HG03103 (cell line): ENCODE measurements at regions not wholly inside any gene's neighbourhood (a gene's known extent, or its start where the extent isn't known, plus 50 kb on each side); places are given as distances from the start of the nearest gene placed in this dataset.

Source experiments
- ATAC-seq: cut with Tn5 transposase; IDR thresholded peaks from one replicate; pipeline ENCODE4 v1.9.1; 2021; ENCODE audit warnings: low read depth; ENCODE audit not compliant: unreplicated experiment

DNA sequence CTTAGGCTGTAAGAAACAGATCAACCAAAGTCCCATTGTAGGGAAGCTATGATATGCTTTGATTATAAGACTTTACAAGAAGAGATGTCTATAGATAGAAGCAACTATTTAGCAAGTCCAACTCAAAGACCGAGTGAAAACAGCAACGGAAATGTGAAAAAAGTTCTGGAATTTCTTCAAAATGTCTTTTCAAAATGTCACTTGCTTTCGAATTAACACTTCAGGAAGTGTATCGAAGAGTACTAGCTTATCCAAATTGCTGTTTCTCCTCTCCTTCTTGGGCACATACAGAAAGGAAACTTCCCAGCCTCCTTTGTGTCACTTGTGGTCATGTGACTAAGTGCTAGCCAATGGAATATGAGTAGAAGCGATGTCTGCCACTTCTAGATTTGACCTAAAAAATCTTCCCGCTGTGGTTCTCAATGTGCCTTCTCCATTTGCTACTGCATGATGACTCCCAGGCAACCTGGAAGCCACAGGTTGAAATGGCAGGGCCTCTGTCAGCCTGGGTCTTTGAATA lies 89.9 kb downstream of the TSEN15 start:
- no peak for ATAC-seq

DNA sequence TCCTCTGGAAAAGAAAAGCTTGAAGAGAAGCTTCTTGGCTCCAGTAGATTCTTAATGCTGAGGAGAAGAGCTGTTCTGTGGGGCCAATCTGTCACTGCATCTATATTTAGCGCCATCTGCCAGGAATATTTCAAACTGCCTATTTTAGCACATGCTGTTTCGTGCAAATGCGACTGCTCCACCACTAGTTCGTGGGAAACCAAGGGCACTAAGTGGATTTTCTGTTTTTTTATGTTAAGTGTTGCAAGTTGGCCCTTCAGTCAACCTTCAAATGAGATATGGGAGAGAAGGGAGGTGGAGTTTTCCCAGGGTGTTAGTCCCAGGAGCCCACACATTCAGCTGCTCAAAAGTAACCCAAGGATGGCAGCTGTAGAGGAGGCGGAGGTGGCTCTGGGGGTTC lies 91.9 kb downstream of the TSEN15 start:
- ATAC-seq, result no peak

DNA sequence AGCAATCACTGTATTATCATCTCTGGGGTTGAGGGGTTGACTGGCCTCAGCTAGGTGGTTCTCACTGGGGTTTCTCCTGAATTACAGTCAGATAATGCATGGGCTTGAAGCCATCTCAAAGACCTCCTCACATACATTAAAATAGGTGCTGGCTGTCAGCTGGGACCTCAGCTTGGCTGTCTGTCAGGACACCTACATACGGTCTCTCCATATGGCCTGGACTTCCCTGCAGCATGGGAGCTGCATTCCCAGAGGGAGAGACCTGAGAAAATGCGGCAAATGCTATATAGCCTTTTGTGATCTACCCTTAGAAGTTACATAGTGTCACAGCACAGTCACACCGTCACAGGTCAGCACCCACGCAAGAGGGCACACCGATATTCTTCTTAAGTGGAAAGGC lies 93.6 kb downstream of the TSEN15 start:
- ATAC-seq, result no peak

DNA sequence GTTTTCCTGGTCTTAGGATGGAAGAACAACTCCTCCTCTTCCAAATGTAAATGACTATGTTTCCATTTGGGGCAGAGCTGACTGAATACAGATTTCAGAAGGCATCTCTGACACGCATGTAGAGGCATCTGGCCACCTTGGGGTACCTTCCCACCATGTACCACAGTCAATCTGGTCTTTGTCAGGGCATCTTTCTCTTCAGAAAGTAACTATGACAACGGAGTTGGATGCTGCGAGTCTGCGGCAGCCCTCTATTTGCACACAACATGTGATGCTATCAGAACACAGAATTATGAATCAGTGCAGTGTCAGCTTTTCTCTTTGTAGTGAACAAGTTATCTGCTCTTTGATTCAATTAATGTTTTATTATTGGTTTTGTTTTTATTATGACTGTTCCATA lies 94.7 kb downstream of the TSEN15 start:
- no peak for ATAC-seq

DNA sequence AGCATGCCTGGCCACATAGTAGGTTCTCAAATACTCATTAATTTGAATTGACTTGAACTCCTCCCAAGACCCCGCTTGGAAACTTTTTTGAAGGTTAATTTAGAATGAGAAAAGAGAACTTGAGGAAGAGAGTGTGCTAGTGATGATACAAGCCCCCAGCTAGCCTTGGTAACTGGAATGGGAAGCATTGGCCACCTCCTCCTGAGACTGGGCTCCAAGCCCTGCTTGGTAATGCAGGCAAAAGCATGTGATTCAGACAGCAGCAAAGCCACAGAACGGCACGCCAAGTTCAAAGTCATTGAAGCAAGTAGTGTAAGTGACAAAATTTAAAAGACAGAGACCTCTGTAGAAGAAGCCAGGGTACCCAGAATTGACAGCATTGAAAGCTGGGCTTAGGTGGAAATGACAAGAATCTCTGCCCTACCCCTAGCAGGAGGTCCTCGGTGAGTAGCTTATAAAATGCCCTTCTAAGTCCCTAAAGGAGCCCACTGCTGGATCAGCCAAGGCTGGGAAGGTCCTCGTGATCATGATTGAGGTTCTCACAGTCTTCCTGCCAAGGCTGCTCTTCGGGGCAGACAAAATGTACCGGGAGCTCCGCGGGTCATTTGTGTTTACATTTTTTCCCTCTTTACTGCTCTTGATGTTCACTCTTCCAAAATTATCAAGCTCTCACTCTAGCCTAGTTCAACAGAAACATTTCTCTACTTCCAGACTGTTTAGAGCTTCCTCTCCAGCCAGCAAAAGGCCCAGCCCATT lies 99.4 kb downstream of the TSEN15 start:
- no peak for ATAC-seq

DNA sequence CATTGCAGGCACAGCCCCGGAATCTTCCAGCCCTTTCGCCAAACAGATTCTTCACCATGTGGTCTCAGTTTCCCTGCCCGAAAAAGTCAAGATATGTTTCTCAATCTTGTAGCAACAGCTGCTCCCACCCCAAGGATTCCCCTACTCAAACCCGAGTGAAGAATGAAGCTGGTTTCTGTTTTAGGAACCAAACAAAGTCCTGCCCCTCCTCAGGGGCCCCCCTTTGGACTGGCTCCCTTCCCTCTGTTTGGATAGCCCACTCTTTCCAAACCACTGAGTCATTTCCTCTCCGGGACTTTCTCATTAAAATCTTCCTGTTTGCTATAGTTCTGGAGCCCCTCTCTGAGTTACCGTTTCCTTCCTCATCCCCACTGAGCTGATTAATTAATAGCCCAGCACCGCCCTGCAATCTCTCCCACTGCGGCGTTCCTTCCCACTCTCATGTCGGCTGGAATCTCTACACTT lies 100.9 kb downstream of the TSEN15 start:
- no peak for ATAC-seq

DNA sequence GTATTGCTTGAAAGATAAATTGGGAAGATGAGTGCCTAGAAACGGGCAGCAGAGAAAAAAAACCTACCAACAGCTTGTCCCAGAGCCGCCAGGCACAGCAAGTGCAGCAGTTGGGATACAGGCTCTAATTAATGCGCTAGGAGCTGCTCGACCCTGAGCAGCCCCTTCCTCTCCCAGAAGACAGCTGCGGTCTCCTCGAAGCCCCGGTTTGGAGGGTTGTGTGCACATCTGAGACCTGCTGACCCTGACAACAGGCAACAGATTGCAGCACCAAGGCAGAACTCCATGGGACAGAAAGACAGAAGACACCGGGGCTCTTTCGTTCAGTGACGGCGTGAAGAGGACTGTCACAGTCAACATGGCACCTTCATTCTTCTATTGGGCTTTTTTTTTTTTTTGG lies 101.4 kb downstream of the TSEN15 start:
- no peak for ATAC-seq

DNA sequence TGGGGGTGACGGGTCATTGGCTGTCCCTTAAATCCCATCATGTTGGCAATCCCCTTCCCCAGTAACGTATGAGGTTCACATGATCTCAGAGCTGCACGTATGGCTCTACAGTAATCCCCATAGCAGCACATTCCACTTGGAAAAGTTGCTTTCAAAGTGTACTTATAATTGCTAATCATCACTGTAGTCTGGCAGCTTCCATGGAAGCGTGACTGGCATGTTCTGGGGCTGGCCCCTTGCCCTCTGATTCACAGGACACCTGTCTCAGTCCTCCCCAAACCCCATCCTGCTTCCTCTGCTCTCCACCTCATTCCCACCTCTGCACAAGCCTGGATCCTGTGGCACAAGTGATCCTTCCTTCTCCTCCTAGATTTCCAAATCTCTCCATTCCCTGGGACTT lies 102.2 kb downstream of the TSEN15 start:
- no peak for ATAC-seq

DNA sequence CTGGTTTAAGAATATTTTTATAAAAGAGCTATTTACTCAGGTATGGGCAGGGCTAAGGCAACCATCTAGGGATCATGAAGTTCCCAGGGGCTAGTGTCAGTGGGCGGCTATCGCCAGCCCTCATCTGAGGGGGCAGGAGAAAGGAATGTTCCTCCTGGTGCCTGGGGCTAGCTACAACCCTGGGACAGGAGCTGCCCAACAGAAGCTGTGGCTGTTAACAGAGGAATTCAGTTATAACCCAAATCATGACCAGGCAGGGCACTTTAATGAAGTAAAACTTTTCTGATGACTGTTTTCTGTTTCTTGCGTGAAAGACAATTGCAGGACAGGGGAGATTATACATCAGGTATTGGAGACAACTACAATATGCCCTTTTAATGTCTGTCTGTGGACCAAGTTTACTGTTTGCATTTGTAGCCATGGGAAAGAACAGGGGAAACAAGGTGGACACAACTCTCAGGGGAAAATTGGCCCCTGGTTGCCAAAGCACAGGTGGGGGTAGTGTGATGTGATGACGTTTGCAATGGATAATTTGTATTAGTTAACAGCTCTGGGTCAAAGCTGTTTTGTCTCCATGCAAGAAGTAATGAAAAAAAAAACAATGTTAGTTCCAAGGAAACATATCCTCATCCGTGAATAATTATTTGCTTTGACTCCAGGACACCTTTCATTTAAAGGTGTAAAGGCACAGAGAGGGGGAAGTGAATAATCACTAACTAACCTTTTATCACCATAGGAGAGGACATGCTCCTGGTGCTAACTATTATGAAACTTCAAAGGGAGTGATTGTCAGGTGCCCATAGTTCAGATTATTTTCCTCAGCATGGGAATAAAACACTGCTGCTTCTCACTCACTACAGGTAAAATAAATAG lies 105.2 kb downstream of the TSEN15 start:
- ATAC-seq, result no peak

DNA sequence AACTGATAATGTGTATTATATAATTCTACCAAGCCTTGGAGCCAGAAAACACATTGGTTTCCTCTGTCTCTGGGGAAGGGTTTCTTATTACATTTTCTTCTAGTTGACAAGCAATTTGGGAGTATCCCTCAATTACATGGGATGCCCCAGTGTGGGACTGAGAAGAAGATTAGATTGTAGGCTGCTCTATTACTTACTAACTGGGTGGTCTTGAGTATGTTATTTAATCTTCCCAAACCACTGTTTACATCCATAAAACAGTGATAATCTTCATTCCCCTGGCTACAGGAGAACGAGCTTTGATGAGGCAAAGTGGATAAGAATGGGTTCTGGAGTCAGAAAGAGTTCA lies 105.8 kb downstream of the TSEN15 start:
- no peak for ATAC-seq

DNA sequence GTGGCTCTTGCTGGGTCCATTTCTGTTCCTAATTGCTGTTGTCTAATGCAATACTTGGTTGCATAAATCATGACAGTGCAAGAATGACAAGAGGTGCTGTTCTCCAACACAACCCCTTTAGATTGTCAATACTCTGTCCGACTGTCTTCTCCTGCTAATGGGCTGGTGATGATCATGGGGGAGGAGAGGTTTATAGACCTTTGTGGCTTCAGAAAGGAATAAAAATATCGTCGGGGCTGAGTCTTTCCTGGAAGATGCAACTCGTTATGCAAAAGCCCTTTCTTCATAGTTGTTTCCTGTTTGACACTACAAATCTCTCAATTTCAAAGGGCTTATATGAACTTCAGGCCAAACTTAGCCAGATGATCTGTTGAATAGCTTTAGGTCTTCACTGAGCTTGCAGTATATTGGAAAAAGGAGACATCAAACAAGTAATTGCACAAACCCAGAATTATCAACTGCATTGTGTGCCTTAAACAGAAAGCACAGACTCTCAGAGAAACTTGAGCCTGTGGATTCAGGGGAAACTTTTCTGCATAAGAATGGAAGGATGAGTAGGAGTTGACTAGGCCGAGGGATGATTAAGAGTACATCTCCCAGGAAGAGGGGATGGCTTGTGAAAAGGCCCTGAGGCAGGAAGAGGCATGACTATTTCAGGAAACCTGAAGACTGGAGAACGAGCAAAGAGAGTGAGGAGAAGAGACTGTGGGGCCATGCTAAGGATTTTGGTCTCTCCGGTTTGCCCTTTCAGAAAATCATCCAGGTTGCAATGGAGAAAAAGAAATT lies 107.6 kb downstream of the TSEN15 start:
- no peak for ATAC-seq

DNA sequence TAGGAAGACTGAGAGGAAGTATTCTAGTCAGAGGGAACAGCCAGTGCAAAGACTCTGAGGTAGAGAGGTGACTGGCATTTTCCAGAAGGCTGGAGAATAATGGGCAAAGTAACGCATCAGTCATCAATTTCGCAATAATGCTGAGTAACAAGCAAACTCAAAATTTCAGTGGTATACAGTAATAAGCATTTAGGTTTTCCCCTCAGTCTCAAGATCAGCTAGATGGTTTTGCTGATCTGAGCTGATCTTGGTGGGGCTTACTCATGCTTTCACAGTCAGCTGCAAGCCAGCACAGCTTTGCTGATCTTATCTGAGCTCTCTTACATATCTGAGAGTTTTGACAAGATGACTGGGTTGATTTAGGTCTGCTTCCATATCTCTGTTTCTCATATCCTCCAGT lies 108.7 kb downstream of the TSEN15 start:
- no peak for ATAC-seq

DNA sequence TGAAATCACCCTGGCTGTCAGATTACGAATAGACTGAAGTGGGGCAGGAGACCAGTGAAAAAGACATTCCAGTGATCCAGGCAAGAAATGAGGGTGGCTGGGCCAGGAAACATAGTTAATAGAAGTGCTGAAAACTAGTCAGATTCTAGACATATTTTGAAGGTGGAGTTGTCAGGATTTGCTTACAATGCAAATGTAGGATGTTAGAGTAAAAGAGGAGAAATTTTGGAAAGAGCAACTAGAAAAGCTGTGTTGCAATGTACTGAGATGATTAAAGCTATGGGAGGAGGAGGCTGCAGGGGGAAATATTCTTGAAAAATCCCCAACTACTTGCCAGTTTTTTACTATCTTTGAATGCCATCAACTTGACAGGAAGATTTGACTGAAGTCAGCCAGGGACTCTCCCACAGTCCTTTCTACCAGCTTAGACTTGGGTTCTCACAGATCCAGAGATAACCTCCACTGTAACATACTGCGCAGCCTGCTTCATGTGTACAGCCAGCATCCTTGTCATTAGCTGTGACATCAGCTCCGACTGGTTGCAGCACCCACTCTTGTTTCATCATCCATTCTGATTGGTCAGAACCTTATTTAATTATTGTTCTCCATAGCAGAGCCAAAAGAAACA lies 109.7 kb downstream of the TSEN15 start:
- ATAC-seq, result no peak

DNA sequence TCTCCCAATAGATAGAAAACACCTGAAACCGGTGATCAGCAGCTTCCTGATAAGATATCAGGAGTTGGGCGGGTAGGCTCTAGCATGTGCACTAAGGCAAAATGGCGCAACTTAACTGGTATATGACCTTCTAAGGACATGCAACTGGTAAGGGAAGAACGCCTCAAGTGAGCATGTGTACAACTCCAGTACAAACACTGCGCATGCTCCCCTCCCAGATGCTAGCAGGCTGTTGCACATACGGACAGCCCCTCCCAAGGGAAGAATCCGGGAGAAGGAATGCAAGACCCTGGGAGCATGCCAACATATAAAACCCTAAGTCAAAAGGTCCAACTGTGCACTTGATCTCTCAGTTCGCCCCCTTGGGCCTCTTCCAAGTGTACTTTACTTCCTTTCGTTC lies 110.8 kb downstream of the TSEN15 start:
- no peak for ATAC-seq

DNA sequence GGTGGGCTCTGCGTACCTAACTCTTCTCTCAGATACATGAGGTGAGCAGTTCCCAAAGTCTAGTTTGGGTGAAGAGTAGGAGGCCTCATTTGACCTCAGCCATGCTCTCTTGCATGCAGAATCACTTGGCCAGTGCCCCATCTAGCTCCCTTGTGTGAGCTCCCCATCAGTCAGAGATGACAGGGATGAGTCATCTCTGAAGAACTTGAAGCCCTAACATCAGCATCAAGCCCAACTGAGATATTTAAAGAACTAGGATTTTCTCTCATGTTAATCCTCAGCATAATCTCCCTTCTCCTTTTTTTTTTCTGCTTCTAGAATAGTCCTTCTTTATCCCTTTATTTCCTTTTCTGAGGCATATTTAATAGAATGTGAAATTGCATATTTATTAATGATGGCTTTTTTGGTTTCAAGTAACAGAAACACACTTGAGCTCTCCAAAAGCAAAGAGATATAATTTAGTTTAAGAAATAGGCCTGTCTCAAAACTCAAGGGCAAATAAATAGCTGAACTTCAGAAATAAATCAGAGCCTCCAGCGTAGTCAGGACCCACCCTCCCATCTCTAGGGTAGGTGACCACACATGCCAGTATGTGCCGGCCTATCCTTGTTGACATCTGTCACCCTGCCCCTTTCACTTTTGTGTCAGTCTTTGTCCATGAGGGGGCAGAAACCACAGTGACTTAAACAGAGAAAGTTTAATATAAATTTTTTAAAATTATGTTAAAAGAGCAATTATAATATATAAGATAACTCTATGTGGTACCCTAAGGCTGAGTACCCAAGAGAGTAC lies 112.3 kb downstream of the TSEN15 start:
- peak; percentile 84 for ATAC-seq

DNA sequence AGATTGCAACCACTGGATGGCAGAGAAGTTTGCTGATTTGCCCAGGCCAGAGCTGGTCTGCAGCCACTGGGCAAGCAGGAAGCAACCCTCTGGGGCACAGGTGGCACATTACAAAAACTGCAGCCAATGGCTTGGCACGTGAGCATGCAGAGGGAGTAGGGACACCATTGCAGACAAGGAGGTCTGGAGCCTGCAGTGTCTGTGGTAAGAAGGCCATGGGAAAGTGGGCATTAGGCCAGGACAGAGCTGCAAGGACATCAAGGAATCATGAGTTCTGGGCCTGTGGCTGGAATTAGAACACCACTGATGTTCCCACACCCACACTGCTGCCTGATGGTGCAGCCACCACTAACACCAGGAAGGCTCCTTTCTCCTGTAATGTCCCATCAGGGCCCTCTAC lies 113.0 kb downstream of the TSEN15 start:
- ATAC-seq, result no peak

DNA sequence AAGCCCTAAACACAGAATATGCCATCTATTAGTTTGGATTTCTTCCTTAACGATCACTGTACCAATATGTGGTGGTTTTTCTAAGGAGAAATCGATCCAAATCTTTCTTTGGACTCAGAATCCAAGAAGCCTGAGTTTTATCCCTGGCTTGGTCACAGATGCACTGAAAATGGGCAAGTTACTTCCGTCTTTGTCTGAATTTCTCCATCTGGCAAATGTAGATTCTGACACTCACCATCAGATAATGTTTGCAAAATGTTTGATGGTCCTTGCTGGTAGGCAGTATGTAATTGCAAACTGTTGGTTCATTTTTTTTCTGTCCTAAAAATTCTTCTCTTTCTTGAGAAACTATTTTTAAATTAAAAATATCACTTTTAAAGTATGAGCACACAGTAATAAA lies 115.0 kb downstream of the TSEN15 start:
- ATAC-seq, result no peak

DNA sequence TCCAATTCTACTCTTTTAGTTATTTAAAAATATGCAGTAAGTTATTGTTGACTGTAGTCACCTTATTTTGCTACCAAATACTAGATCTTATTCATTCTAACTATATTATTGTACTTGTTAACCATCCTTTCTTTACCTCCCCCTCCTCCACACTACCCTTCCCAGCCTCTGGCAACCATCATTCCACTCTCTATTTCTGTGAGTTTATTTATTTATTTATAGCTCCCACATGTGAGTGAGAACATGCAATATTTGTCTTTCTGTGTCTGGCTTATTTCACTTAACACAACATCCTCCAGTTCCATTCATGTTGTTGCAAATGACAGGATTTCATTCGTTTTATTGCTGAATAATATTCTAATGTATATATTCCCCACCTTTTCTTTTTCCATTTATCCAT lies 115.8 kb downstream of the TSEN15 start:
- no peak for ATAC-seq

DNA sequence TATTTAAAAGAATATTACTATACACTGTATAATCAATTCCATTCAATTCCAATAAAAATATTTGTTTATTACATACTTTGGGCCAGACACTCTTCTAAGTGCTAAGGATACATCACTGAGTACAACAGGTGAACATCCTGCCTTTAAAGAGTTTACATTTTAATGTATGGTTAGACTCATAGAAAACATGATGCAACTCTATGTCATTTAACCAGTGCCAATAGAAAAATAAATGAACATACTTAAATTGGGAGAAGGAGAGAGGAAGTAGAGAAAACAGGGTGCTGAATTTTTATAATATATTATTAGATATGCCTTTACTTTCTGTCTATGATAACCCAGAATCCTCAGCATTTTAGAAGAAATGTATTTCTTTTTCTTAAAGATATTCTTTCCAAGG lies 119.2 kb downstream of the TSEN15 start:
- no peak for ATAC-seq

DNA sequence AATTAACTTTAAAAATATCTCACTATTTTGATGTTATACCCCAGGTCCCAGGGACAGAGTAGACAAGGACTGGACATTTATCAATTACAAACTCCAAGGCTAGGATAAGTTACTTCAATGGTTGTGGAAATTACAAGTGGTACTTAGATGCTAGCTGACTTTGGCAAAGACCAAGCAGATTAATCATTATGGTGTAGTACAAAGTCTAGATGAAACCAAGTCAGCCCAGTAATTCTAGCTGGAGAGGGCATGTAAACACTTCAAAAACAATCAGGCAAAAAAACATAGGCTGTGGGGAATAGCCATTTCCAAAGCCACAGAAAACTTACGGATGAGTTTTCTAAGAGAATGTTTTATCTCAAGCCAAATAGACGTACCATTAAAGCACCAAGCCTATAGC lies 124.5 kb downstream of the TSEN15 start:
- ATAC-seq, result no peak
